HEK293T (cell line): ENCODE measurements at regions not wholly inside any gene's neighbourhood (a gene's known extent, or its start where the extent isn't known, plus 50 kb on each side); places are given as distances from the start of the nearest gene placed in this dataset.

ENCODE experiments used
- ARNT ChIP-seq: fragments of 450-650 bp; IDR thresholded peaks from 2 replicates; pipeline ENCODE4 v1.6.1; 2017; ENCODE audit warnings: mild to moderate bottlenecking
- BHLHE40 ChIP-seq: fragments of 450-650 bp; IDR thresholded peaks from 2 replicates; pipeline ENCODE4 v1.6.1; 2016; ENCODE audit warnings: mild to moderate bottlenecking, moderate library complexity, borderline replicate concordance
- CTBP1 ChIP-seq: fragments of 450-650 bp; IDR thresholded peaks from 2 replicates; pipeline ENCODE4 v1.6.1; 2016; ENCODE audit warnings: borderline replicate concordance
- ELF4 ChIP-seq: fragments of 450-650 bp; IDR thresholded peaks from 2 replicates; pipeline ENCODE4 v1.6.1; 2017; ENCODE audit warnings: antibody characterized with exemption
- FOXA1 ChIP-seq: fragments of 450-650 bp; IDR thresholded peaks from 2 replicates; pipeline ENCODE4 v1.6.1; 2016; ENCODE audit warnings: mild to moderate bottlenecking
- FOXK2 ChIP-seq: fragments of 450-650 bp; IDR thresholded peaks from 2 replicates; pipeline ENCODE4 v1.6.1; 2016; ENCODE audit warnings: mild to moderate bottlenecking
- LEF1 ChIP-seq: fragments of 450-650 bp; IDR thresholded peaks from 2 replicates; pipeline ENCODE4 v1.6.1; 2017; ENCODE audit warnings: mild to moderate bottlenecking, borderline replicate concordance
- NFRKB ChIP-seq: fragments of 450-650 bp; IDR thresholded peaks from 2 replicates; pipeline ENCODE4 v1.6.1; 2016; ENCODE audit warnings: mild to moderate bottlenecking, moderate library complexity
- SP1 ChIP-seq: fragments of 450-650 bp; IDR thresholded peaks from 2 replicates; pipeline ENCODE4 v1.6.1; 2017
- SUZ12 ChIP-seq: fragments of 450-650 bp; IDR thresholded peaks from 2 replicates; pipeline ENCODE4 v1.6.1; 2016; ENCODE audit warnings: mild to moderate bottlenecking
- TARDBP ChIP-seq: fragments of 450-650 bp; IDR thresholded peaks from 2 replicates; pipeline ENCODE4 v1.6.1; 2016

DNA sequence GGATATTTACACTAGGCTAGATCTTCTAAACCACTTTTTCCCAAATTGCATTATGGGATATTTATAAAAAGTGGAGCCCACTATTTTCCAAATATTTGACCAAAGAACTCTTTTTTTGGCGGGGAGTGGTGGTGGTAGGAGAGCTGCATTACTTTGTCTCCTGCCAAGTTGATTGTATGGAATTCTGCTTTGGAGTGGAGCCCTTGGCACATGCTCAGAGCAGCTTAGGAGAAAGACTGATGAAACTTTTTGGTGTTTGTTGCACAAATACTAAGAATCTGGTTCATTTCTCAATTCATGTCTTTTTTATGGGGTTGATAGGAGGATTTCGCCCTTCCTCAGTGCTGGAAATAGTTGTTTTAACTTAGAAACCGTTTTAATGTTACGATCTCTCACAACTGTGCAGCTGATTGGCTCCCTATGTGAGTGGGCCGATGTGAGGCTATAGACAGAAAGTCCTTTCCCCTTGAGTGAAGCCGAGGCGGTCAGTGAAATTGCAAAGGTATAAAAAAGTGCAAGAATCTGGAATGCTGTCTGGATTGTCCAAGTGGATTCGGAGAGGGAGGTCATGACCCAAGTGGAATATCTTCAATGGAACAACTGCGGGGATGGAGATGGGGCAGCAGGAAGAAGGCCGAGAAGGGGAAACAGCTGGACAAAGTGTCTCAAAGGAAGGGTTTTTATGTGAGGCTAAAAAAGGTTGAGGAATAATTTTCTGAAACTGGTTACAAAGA lies 415.9 kb downstream of the FGF9 start:
- no peak for TF ChIP-seq SP1
- TF ChIP-seq ELF4, result no peak
- TF ChIP-seq BHLHE40, result no peak
- TF ChIP-seq FOXA1, result no peak
- TF ChIP-seq SUZ12, result no peak
- TF ChIP-seq TARDBP, result no peak
- no peak for TF ChIP-seq NFRKB
- TF ChIP-seq ARNT, result no peak
- TF ChIP-seq CTBP1, result no peak
- TF ChIP-seq FOXK2, result no peak
- TF ChIP-seq LEF1, result no peak
